Neural cell (in vitro differentiated cells): ENCODE measurements at regions not wholly inside any gene's neighbourhood (a gene's known extent, or its start where the extent isn't known, plus 50 kb on each side); places are given as distances from the start of the nearest gene placed in this dataset.

ENCODE experiments used
- H2AFZ ChIP-seq: fragments of 200-600, 300-800 bp; sonication (generic), shearing (Covaris generic); 2 replicates; pipeline ENCODE4 v1.6.0; 2014; ENCODE audit warnings: low read depth, mild to moderate bottlenecking, antibody characterized with exemption, low read length, moderate library complexity
- H3F3A ChIP-seq: fragments of 200-600 bp; shearing (Covaris generic); 2 replicates; pipeline ENCODE4 v1.6.1; 2016; ENCODE audit warnings: mild to moderate bottlenecking, moderate library complexity, mixed read lengths, antibody characterized with exemption, low read length; ENCODE audit not compliant: insufficient read depth, poor library complexity, severe bottlenecking
- H3K27ac ChIP-seq: fragments of 200-600, 300-800 bp; sonication (generic), shearing (Covaris generic); 2 replicates; pipeline ENCODE4 v1.5.1; 2014; ENCODE audit warnings: mild to moderate bottlenecking, low read length, moderate library complexity
- H3K27me3 ChIP-seq: fragments of 300-800, 200-600 bp; sonication (generic), shearing (Covaris generic); 2 replicates; pipeline ENCODE4 v1.6.0; 2014; ENCODE audit warnings: mild to moderate bottlenecking, low read depth, low read length, moderate library complexity; ENCODE audit not compliant: insufficient read depth
- H3K36me3 ChIP-seq: fragments of 300-800, 200-600 bp; sonication (generic), shearing (Covaris generic); 2 replicates; pipeline ENCODE4 v1.5.1; 2014; ENCODE audit warnings: mild to moderate bottlenecking, antibody characterized with exemption, low read length, moderate library complexity; ENCODE audit not compliant: insufficient read depth
- H3K4me2 ChIP-seq: fragments of 300-800, 200-600 bp; sonication (generic), shearing (Covaris generic); 2 replicates; pipeline ENCODE4 v1.6.0; 2014; ENCODE audit warnings: mild to moderate bottlenecking, low read length
- H3K4me3 ChIP-seq: fragments of 300-800, 200-600 bp; sonication (generic), shearing (Covaris generic); 2 replicates; pipeline ENCODE4 v1.5.1; 2014; ENCODE audit warnings: mild to moderate bottlenecking, low read length, moderate library complexity
- H3K79me2 ChIP-seq: fragments of 200-600 bp; shearing (Covaris generic); replicated peaks from 2 replicates; pipeline ENCODE4 v1.6.0; 2014; ENCODE audit warnings: mild to moderate bottlenecking, low read length, moderate library complexity; ENCODE audit not compliant: insufficient read depth
- H3K9ac ChIP-seq: fragments of 300-800, 200-600 bp; sonication (generic), shearing (Covaris generic); 2 replicates; pipeline ENCODE4 v1.6.1; 2016; ENCODE audit warnings: mild to moderate bottlenecking, low read length, mixed read lengths
- H3K9me2 ChIP-seq: fragments of 200-600 bp; shearing (Covaris generic); 2 replicates; pipeline ENCODE4 v1.6.1; 2016; ENCODE audit warnings: mild to moderate bottlenecking, low read length, mixed read lengths; ENCODE audit not compliant: insufficient read depth
- H3K9me3 ChIP-seq: fragments of 200-600, 300-800 bp; sonication (generic), shearing (Covaris generic); 2 replicates; pipeline ENCODE4 v1.6.1; 2016; ENCODE audit warnings: mild to moderate bottlenecking, mixed run types, low read length, moderate library complexity, mixed read lengths
- H4K20me1 ChIP-seq: fragments of 200-600 bp; shearing (Covaris generic); 2 replicates; pipeline ENCODE4 v1.6.1; 2016; ENCODE audit warnings: mild to moderate bottlenecking, mixed run types; ENCODE audit not compliant: insufficient read depth
- EP300 ChIP-seq: fragments of 450-650 bp; conservative IDR thresholded peaks from 2 replicates; pipeline ENCODE4 v1.6.1; 2014; ENCODE audit warnings: antibody characterized with exemption, mild to moderate bottlenecking, moderate library complexity; ENCODE audit not compliant: poor library complexity, severe bottlenecking
- EZH2 ChIP-seq: fragments of 200-600, 300-800 bp; shearing (Covaris generic), sonication (generic); IDR thresholded peaks from 2 replicates; pipeline ENCODE4 v1.6.1; 2014; ENCODE audit warnings: antibody characterized with exemption, low read length, borderline replicate concordance, mild to moderate bottlenecking; ENCODE audit not compliant: insufficient read depth, poor library complexity, severe bottlenecking
- MXI1 ChIP-seq: fragments of 450-650 bp; conservative IDR thresholded peaks from 2 replicates; pipeline ENCODE4 v1.6.1; 2014; ENCODE audit warnings: antibody characterized with exemption, mild to moderate bottlenecking; ENCODE audit not compliant: poor library complexity, severe bottlenecking
- POLR2AphosphoS5 ChIP-seq: IDR thresholded peaks from 2 replicates; pipeline ENCODE4 v1.6.1; 2012
- RAD21 ChIP-seq: fragments of 450-650 bp; conservative IDR thresholded peaks from 2 replicates; pipeline ENCODE4 v1.6.1; 2014; ENCODE audit warnings: antibody characterized with exemption, mild to moderate bottlenecking, moderate library complexity
- SMC3 ChIP-seq: fragments of 450-650 bp; conservative IDR thresholded peaks from 2 replicates; pipeline ENCODE4 v1.6.1; 2014; ENCODE audit warnings: antibody characterized with exemption, mild to moderate bottlenecking, moderate library complexity; ENCODE audit not compliant: poor library complexity
- TAF1 ChIP-seq: IDR thresholded peaks from 2 replicates; pipeline ENCODE4 v1.6.1; 2012; ENCODE audit warnings: low read depth
- TF ChIP-seq, protein P1 (sequence below): fragments of 450-650 bp; IDR thresholded peaks from 2 replicates; pipeline ENCODE4 v1.5.1; 2014; ENCODE audit warnings: antibody characterized with exemption, mild to moderate bottlenecking, moderate library complexity; ENCODE audit not compliant: poor library complexity, severe bottlenecking
- TF ChIP-seq, protein P2 (sequence below): IDR thresholded peaks from 2 replicates; pipeline ENCODE4 v1.6.1; 2012; ENCODE audit warnings: borderline replicate concordance

DNA sequence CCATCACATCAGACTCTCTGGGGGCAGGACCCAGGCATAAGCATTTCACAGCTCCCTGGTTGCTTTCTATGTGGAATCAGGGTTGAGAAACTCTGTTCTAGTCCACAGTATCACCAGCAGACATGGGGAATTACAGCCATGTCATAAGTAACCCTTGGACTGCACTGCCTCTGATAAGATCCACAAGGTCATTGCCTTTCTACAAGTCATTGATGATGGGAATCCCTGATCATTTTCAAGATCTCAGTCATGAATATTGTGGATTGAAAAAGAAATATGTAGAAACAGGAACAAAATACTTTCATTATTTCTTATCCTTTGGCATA lies 304.1 kb downstream of the KLF6 start:
- Histone ChIP-seq H4K20me1 (no peaks in the 10 kb centered on the region), H3K4me2 (no peak overlapping the region), H3K36me3 (no peaks in the 10 kb centered on the region), H3K9me2 (no peaks in the 10 kb centered on the region), H3K4me3 (no peak overlapping the region), H3K9ac (no peak overlapping the region), H2AFZ (no peak overlapping the region), H3K27me3 (no peaks in the 10 kb centered on the region), H3F3A (peaks cover 3% of the 10 kb centered on the region), H3K79me2 (no peaks in the 10 kb centered on the region), H3K9me3 (no peaks in the 10 kb centered on the region), H3K27ac (no peak overlapping the region)
- TF ChIP-seq SMC3 = no peak

DNA sequence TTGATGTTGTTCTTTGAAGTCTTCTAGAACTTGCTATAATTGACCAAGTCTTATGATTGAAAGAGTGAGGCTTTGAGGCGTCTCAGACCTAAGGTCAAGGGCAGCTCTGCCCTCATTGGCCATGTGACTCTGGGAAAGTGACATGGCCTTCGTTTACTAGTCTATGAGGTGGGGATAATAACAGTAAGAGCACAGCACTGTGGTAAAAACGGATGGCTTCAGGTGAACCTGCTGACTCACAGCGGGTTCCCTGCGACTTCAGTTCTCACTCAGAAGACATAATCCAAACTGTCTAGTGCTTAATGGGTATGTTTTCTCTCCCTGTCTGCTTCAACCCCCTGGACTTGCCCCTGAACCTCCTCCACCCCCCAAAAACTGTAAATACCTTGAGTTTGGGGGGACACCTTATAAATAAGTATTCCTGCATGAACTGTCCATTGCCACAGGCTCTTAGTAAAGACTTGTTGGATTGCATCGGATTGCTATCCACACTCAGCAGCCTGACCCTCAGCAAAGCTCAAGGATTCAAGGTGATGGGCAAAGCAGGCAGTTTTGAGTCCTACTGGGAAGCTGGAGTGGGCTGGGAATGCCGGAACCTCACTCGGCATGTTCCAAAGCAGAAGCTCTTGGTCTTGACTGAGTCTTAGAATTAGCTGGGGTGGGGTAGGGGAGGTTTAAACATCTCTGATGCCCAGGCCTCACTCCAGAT lies 304.6 kb downstream of the KLF6 start:
- no peak overlapping the region for H3K4me2 ChIP-seq
- no peaks in the 10 kb centered on the region for H4K20me1 ChIP-seq
- H3K27me3 ChIP-seq = no peaks in the 10 kb centered on the region
- no peaks in the 10 kb centered on the region for H3K9me3 ChIP-seq
- no peak overlapping the region for H3K27ac ChIP-seq
- H3K4me3 ChIP-seq = no peak overlapping the region
- H3F3A ChIP-seq = peaks cover 3% of the 10 kb centered on the region
- H2AFZ ChIP-seq = no peak overlapping the region
- TF ChIP-seq RAD21 (no peak), SMC3 (no peak)
- no peaks in the 10 kb centered on the region for H3K36me3 ChIP-seq
- H3K9me2 ChIP-seq = no peaks in the 10 kb centered on the region
- no peak overlapping the region for H3K9ac ChIP-seq
- no peaks in the 10 kb centered on the region for H3K79me2 ChIP-seq

DNA sequence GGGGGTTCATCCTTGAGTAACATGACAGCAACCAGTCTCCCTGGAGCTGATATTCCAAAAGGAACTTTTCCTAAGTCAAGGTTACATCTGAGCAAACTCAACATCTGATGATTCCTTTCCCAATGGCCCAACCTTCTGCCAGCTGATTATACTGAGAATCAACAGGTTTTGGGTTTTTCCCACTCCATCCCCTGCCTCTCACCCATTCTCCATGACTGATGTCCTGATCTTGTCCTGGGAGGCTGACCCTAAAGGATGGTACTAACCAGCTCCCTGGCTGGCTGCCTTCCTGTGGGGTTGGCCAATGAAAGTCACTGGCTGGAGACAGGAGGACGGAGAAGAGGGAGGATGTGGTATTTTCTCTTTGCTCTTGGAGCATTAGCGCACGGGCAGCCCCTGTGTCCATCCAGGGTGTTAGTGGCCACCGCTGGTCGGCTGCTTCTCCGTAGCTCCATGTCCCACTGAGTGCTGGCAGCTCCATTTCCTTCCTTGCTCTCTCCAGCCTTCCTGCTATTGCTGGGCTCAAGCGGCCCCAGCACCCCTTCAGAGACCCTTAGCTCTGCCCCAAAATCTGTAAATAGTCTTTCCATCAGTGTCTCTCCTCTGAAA lies 306.2 kb upstream of the PITRM1 start:
- Histone ChIP-seq H3K9me3 (no peaks in the 10 kb centered on the region), H3K4me2 (no peak overlapping the region), H2AFZ (no peak overlapping the region), H3K36me3 (no peaks in the 10 kb centered on the region), H3K79me2 (no peaks in the 10 kb centered on the region), H3K27ac (no peak overlapping the region), H3F3A (no peaks in the 10 kb centered on the region), H4K20me1 (no peaks in the 10 kb centered on the region), H3K27me3 (no peaks in the 10 kb centered on the region), H3K4me3 (no peak overlapping the region), H3K9ac (no peak overlapping the region), H3K9me2 (no peaks in the 10 kb centered on the region)
- no peak for TF ChIP-seq EZH2
- no peak for TF ChIP-seq TAF1
- TF ChIP-seq, protein P1, sequence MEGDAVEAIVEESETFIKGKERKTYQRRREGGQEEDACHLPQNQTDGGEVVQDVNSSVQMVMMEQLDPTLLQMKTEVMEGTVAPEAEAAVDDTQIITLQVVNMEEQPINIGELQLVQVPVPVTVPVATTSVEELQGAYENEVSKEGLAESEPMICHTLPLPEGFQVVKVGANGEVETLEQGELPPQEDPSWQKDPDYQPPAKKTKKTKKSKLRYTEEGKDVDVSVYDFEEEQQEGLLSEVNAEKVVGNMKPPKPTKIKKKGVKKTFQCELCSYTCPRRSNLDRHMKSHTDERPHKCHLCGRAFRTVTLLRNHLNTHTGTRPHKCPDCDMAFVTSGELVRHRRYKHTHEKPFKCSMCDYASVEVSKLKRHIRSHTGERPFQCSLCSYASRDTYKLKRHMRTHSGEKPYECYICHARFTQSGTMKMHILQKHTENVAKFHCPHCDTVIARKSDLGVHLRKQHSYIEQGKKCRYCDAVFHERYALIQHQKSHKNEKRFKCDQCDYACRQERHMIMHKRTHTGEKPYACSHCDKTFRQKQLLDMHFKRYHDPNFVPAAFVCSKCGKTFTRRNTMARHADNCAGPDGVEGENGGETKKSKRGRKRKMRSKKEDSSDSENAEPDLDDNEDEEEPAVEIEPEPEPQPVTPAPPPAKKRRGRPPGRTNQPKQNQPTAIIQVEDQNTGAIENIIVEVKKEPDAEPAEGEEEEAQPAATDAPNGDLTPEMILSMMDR = no peak
- TF ChIP-seq POLR2AphosphoS5 = no peak
- TF ChIP-seq EP300 = no peak
- TF ChIP-seq MXI1 = no peak
- no peak for TF ChIP-seq RAD21
- no peak for TF ChIP-seq SMC3
- TF ChIP-seq, protein P2, sequence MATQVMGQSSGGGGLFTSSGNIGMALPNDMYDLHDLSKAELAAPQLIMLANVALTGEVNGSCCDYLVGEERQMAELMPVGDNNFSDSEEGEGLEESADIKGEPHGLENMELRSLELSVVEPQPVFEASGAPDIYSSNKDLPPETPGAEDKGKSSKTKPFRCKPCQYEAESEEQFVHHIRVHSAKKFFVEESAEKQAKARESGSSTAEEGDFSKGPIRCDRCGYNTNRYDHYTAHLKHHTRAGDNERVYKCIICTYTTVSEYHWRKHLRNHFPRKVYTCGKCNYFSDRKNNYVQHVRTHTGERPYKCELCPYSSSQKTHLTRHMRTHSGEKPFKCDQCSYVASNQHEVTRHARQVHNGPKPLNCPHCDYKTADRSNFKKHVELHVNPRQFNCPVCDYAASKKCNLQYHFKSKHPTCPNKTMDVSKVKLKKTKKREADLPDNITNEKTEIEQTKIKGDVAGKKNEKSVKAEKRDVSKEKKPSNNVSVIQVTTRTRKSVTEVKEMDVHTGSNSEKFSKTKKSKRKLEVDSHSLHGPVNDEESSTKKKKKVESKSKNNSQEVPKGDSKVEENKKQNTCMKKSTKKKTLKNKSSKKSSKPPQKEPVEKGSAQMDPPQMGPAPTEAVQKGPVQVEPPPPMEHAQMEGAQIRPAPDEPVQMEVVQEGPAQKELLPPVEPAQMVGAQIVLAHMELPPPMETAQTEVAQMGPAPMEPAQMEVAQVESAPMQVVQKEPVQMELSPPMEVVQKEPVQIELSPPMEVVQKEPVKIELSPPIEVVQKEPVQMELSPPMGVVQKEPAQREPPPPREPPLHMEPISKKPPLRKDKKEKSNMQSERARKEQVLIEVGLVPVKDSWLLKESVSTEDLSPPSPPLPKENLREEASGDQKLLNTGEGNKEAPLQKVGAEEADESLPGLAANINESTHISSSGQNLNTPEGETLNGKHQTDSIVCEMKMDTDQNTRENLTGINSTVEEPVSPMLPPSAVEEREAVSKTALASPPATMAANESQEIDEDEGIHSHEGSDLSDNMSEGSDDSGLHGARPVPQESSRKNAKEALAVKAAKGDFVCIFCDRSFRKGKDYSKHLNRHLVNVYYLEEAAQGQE = no peak
